ENCODE measurements at regions not wholly inside any gene's neighbourhood (a gene's known extent, or its start where the extent isn't known, plus 50 kb on each side); places are given as distances from the start of the nearest gene placed in this dataset.
A peak's percentile ranks its signal among the peaks of the same experiment; 100 is the strongest.
"Not testable (repeated sequence)": the region's sequence is repeated elsewhere in the genome, so short reads cannot be mapped to it uniquely, and the experiment has no call there.

DNA sequence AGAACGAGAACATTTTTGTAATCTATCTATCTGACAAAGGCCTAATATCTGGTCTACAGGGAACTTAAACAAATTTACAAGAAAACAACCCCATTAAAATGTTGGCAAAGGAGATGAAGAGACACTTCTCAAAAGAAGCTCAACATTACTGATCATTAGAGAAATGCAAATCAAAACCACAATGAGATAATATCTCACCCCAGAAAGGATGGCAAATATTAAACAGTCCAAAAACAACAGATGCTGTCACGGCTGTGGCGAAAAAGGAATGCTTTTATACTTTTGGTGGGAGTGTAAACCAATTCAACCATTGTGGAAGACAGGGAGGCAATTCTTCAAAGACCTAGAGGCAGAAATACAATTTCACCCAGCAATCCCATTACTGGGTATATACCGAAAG lies 2284.8 kb downstream of the ARAP2 start:
- peak; percentile 25 for DNase-seq (ENCODE audit: extremely low read depth, low read depth)
- no peak overlapping the region for H3K4me3 ChIP-seq (replicated peaks; ENCODE audit: low read depth, low read length)
- TF ChIP-seq, protein P1, sequence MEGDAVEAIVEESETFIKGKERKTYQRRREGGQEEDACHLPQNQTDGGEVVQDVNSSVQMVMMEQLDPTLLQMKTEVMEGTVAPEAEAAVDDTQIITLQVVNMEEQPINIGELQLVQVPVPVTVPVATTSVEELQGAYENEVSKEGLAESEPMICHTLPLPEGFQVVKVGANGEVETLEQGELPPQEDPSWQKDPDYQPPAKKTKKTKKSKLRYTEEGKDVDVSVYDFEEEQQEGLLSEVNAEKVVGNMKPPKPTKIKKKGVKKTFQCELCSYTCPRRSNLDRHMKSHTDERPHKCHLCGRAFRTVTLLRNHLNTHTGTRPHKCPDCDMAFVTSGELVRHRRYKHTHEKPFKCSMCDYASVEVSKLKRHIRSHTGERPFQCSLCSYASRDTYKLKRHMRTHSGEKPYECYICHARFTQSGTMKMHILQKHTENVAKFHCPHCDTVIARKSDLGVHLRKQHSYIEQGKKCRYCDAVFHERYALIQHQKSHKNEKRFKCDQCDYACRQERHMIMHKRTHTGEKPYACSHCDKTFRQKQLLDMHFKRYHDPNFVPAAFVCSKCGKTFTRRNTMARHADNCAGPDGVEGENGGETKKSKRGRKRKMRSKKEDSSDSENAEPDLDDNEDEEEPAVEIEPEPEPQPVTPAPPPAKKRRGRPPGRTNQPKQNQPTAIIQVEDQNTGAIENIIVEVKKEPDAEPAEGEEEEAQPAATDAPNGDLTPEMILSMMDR (IDR thresholded peaks at IDR 0.05; ENCODE audit: low read depth, low read length, missing control alignments), result no peak

DNA sequence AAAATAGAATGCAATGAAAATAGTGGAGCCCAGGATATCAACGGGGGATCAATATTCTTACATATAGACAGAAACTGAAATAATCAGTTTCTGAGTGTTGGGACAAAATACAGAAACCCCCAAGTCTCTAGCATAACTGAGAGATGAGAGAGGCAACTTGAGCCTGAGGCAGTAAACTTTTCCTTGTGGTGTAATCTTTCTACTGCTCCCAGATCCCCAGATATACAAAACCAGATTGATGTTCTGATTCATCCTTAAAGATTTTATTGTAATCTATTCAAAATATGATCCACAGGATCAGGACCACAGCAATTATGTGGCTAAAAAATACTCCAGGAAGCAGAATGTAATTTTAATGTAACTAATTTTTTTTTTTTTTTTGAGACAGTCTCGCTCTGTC lies 2282.6 kb downstream of the ARAP2 start:
- no peak overlapping the region for H3K4me3 ChIP-seq (replicated peaks; ENCODE audit: low read depth, low read length)
- DNase-seq (ENCODE audit: extremely low read depth, low read depth), result no peak
- TF ChIP-seq, protein P1 (IDR thresholded peaks at IDR 0.05; ENCODE audit: low read depth, low read length, missing control alignments), result no peak

DNA sequence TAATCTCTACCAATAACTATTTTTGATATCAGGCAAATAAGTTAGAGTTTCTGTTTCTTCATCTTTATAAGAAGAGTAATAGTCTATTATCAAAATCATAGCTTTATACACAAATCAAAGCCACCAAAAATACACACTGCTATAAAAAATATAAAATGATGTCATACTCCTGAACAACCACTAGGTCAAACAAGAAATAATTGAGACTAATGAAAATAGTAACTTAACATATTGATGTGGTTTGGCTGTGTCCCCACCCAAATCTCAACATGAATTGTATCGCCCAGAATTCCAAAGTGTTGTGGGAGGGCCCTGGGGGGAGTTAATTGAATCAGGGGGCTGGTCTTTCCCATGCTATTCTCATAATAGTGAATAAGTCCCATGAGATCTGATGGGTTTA lies 2277.5 kb downstream of the ARAP2 start:
- H3K4me3 ChIP-seq (replicated peaks; ENCODE audit: low read depth, low read length), result no peak overlapping the region
- DNase-seq (ENCODE audit: extremely low read depth, low read depth), result no peak

DNA sequence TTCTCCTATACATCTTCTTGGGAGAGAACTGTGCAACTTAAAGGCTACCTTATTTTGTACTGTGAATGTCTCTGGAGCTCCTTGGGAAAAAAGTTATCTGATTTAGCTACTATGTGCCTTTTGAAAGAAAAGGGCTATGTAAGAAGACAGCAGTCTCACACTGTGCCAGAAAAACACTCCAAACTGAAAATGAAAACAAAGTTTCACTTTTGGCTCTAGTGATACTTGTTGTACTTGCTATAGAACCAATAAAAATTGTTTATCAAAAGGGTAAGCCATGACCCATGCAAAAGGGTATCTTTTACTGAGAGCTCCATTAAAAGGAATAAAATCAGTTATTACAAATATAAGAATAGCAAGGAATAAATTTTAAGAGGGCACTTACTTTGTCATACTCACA lies 2270.0 kb downstream of the ARAP2 start:
- H3K4me3 ChIP-seq (replicated peaks; ENCODE audit: low read depth, low read length), result no peak overlapping the region
- no peak for DNase-seq (ENCODE audit: extremely low read depth, low read depth)
- TF ChIP-seq, protein P1 (IDR thresholded peaks at IDR 0.05; ENCODE audit: low read depth, low read length, missing control alignments), result no peak

More for the DNA sequence above, 2277.5 kb downstream of the ARAP2 start:
- TF ChIP-seq, protein P1 (IDR thresholded peaks at IDR 0.05; ENCODE audit: low read depth, low read length, missing control alignments), result no peak

DNA sequence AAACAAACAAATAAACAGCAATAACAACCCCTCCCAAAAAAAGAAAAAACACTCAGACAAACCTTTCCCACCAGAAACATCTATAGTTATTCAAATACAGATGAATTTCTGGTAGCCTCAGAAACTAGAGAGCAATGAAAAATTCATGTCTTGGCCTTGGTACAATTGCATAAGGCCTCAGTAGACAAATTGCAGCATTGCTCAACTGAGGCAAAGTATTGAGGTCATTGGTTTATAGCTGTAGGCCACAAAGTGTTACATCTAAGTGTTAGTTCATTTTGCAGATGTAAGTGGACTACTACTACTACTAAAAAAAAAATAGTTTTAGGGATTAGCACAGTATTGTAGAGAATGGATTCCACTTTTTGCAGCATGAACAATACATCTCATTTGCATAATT lies 2268.3 kb downstream of the ARAP2 start:
- no peak overlapping the region for H3K4me3 ChIP-seq (replicated peaks; ENCODE audit: low read depth, low read length)
- no peak for DNase-seq (ENCODE audit: extremely low read depth, low read depth)
- TF ChIP-seq, protein P1 (IDR thresholded peaks at IDR 0.05; ENCODE audit: low read depth, low read length, missing control alignments), result no peak

- DNase-seq (ENCODE audit: extremely low read depth, low read depth); H3K4me3 ChIP-seq (replicated peaks; ENCODE audit: low read depth, low read length): not testable (repeated sequence)
Measured at GRCh38 chr4:33979781-33980180, 2264.5 kb downstream of the ARAP2 start.

- H3K4me3 ChIP-seq (replicated peaks; ENCODE audit: low read depth, low read length), result no peak overlapping the region
- DNase-seq (ENCODE audit: extremely low read depth, low read depth), result no peak
- TF ChIP-seq, protein P1 (IDR thresholded peaks at IDR 0.05; ENCODE audit: low read depth, low read length, missing control alignments), result no peak
Measured at GRCh38 chr4:33980361-33980760, 2264.0 kb downstream of the ARAP2 start.

All from HFF-Myc (cell line).